Activated T-cell treated with anti-CD3 and anti-CD28 coated beads, Interleukin-2, amount 50 U/mL, for 72 hours (primary cell): ENCODE measurements at regions not wholly inside any gene's neighbourhood (a gene's known extent, or its start where the extent isn't known, plus 50 kb on each side); places are given as distances from the start of the nearest gene placed in this dataset.

ENCODE experiments used
- ATAC-seq, 2 donors: fragments of 150-1000 bp; cut with Tn5 transposase; replicated peaks in 1 of 2; 2 replicates each; pipeline ENCODE4 v1.10.0; 2021; ENCODE audit warnings: moderate library complexity in 2 of 2, mild to moderate bottlenecking in 1 of 2
- DNase-seq, 2 donors: peaks; one replicate each; pipeline ENCODE4 v3.0.0; 2021 to 2022; ENCODE audit warnings: mixed read lengths in 1 of 2
- H3K27ac Mint-ChIP-seq: one replicate; pipeline ENCODE4 v1.8.0; 2022; ENCODE audit warnings: mild to moderate bottlenecking, moderate library complexity, mixed read lengths
- H3K27me3 Mint-ChIP-seq: one replicate; pipeline ENCODE4 v1.8.0; 2022; ENCODE audit warnings: low read depth, mixed read lengths
- H3K36me3 Mint-ChIP-seq, 2 donors: one replicate each; pipeline ENCODE4 v1.8.0; 2022; ENCODE audit warnings: mixed read lengths in 2 of 2, mild to moderate bottlenecking in 1 of 2; ENCODE audit not compliant: insufficient read depth in 2 of 2
- H3K4me1 Mint-ChIP-seq: one replicate; pipeline ENCODE4 v1.8.0; 2022; ENCODE audit warnings: low read depth, mixed read lengths
- H3K4me3 Mint-ChIP-seq, 2 donors: one replicate each; pipeline ENCODE4 v1.8.0; 2022; ENCODE audit warnings: mild to moderate bottlenecking in 2 of 2, mixed read lengths in 2 of 2, moderate library complexity in 2 of 2
- H3K9me3 Mint-ChIP-seq, 2 donors: one replicate each; pipeline ENCODE4 v1.8.0; 2022; ENCODE audit warnings: mixed read lengths in 2 of 2

GRCh38 chr7:8893775-8894174 lies 460.4 kb downstream of the NXPH1 start:
- H3K27me3 Mint-ChIP-seq = no peaks in the 10 kb centered on the region
- DNase-seq = no peak
- no peak for ATAC-seq
- peaks cover 6 to 10% of the 10 kb centered on the region in 2 donors for H3K9me3 Mint-ChIP-seq
- H3K4me3 Mint-ChIP-seq = no peak overlapping the region
- H3K27ac Mint-ChIP-seq = no peak overlapping the region
- no peaks in the 10 kb centered on the region for H3K4me1 Mint-ChIP-seq
- peaks cover 2% of the 10 kb centered on the region in 2 donors for H3K36me3 Mint-ChIP-seq

GRCh38 chr7:8906396-8907075 lies 473.1 kb downstream of the NXPH1 start:
- Mint-ChIP-seq H3K9me3 (no peaks in the 10 kb centered on the region), H3K4me1 (no peaks in the 10 kb centered on the region), H3K27me3 (no peaks in the 10 kb centered on the region), H3K4me3 (no peak overlapping the region), H3K36me3 (no peaks in the 10 kb centered on the region), H3K27ac (no peak overlapping the region)
- DNase-seq (no peak), ATAC-seq (no peak)

DNA sequence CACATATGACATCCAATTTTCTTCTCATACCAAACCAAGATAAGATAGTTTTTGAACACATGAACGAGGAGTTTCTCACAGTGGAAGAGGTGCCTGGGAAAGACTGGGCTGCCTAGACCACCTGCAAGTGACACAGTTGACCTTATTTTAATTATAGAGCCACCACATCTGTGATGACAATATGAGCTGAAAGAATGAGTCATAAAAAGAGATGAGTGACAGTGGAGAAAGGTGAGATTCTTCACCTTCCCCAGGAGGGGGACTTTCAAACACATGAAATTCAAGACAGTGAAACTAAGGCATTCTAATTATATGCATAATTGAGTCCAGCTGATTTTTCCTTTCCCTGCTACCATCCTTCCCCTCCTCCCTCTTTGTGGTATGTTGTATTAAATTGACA lies 475.5 kb downstream of the NXPH1 start:
- H3K36me3 Mint-ChIP-seq = no peaks in the 10 kb centered on the region
- ATAC-seq (no peak), DNase-seq (no peak)
- H3K4me3 Mint-ChIP-seq = no peak overlapping the region
- no peaks in the 10 kb centered on the region for H3K9me3 Mint-ChIP-seq
- H3K27ac Mint-ChIP-seq = no peak overlapping the region
- H3K27me3 Mint-ChIP-seq = no peaks in the 10 kb centered on the region
- no peaks in the 10 kb centered on the region for H3K4me1 Mint-ChIP-seq

- H3K4me1 Mint-ChIP-seq = no peaks in the 10 kb centered on the region
- ATAC-seq (no peak), DNase-seq (no peak)
- no peak overlapping the region for H3K27ac Mint-ChIP-seq
- no peaks in the 10 kb centered on the region for H3K27me3 Mint-ChIP-seq
- H3K9me3 Mint-ChIP-seq = peaks cover 3 to 8% of the 10 kb centered on the region in 2 donors
- H3K36me3 Mint-ChIP-seq = peaks cover 1% of the 10 kb centered on the region in 2 donors
- no peak overlapping the region for H3K4me3 Mint-ChIP-seq
Measured at GRCh38 chr7:8913682-8914081, 480.3 kb downstream of the NXPH1 start.

- Mint-ChIP-seq H3K27me3 (no peaks in the 10 kb centered on the region), H3K9me3 (peaks cover 6 to 18% of the 10 kb centered on the region in 2 donors), H3K4me3 (no peak overlapping the region), H3K4me1 (no peaks in the 10 kb centered on the region), H3K36me3 (no peaks in the 10 kb centered on the region), H3K27ac (no peak overlapping the region)
- DNase-seq (no peak), ATAC-seq (no peak)
Measured at GRCh38 chr7:8921807-8922206, 488.4 kb downstream of the NXPH1 start.

GRCh38 chr7:8922726-8923125 lies 489.3 kb downstream of the NXPH1 start:
- Mint-ChIP-seq H3K36me3 (no peaks in the 10 kb centered on the region), H3K4me3 (no peak overlapping the region), H3K27me3 (no peaks in the 10 kb centered on the region), H3K27ac (no peak overlapping the region), H3K4me1 (no peaks in the 10 kb centered on the region), H3K9me3 (peaks cover 7 to 18% of the 10 kb centered on the region in 2 donors)
- ATAC-seq (no peak), DNase-seq (no peak)

- ATAC-seq (no peak), DNase-seq (no peak)
- Mint-ChIP-seq H3K4me1 (no peaks in the 10 kb centered on the region), H3K27ac (no peak overlapping the region), H3K27me3 (no peaks in the 10 kb centered on the region), H3K4me3 (no peak overlapping the region), H3K36me3 (no peaks in the 10 kb centered on the region), H3K9me3 (peaks cover 7 to 14% of the 10 kb centered on the region in 2 donors)
Measured at GRCh38 chr7:8923164-8923806, 489.9 kb downstream of the NXPH1 start.

DNA sequence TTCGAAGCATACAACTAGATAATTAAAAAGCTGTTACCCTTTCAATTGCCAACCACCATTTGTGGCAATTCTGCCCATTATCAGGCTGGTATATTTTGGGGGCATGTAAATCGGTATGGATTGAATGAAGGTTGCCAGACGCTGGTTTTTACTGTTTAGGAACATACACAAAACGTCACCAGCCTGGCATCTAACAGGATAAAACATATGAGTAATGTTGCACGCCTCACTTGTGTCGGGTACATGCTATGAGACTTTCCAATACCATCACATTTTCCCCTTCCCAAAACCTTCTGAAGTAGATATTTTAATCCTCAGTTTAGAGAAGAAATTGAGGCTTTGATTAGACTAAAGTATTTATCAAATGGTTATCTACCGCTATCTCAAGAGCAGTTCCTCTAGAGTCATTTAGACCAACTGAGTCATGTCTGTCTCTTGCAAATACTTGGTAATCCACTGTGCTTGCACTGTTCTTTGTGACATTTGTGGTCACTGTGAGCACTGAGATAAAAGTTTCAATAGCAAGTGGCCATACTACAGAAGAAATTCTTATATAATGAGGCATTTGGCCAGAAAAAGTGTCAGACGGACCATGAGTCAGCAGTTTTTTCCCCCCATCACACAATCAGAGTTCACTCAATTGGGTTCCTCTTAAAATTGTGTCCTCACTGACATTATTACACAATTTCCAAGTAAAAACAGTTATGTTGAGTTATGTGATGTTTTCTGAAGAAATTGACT lies 498.7 kb downstream of the NXPH1 start:
- ATAC-seq (no peak), DNase-seq (no peak)
- H3K27me3 Mint-ChIP-seq = no peaks in the 10 kb centered on the region
- H3K4me3 Mint-ChIP-seq = no peak overlapping the region
- no peaks in the 10 kb centered on the region for H3K4me1 Mint-ChIP-seq
- no peaks in the 10 kb centered on the region for H3K36me3 Mint-ChIP-seq
- H3K27ac Mint-ChIP-seq = no peak overlapping the region
- peaks cover 4 to 10% of the 10 kb centered on the region in 2 donors for H3K9me3 Mint-ChIP-seq

GRCh38 chr7:8932751-8933150 lies 499.3 kb downstream of the NXPH1 start:
- Mint-ChIP-seq H3K4me3 (no peak overlapping the region), H3K4me1 (no peaks in the 10 kb centered on the region), H3K36me3 (no peaks in the 10 kb centered on the region), H3K27me3 (no peaks in the 10 kb centered on the region), H3K27ac (no peak overlapping the region), H3K9me3 (peaks cover 4 to 10% of the 10 kb centered on the region in 2 donors)
- ATAC-seq = no peak
- DNase-seq = no peak

GRCh38 chr7:8937204-8937603 lies 503.8 kb downstream of the NXPH1 start:
- no peak for DNase-seq
- no peaks in the 10 kb centered on the region for H3K36me3 Mint-ChIP-seq
- ATAC-seq = no peak
- H3K4me3 Mint-ChIP-seq = no peak overlapping the region
- H3K9me3 Mint-ChIP-seq = peaks cover 12 to 19% of the 10 kb centered on the region in 2 donors
- no peaks in the 10 kb centered on the region for H3K4me1 Mint-ChIP-seq
- no peaks in the 10 kb centered on the region for H3K27me3 Mint-ChIP-seq
- H3K27ac Mint-ChIP-seq = no peak overlapping the region

DNA sequence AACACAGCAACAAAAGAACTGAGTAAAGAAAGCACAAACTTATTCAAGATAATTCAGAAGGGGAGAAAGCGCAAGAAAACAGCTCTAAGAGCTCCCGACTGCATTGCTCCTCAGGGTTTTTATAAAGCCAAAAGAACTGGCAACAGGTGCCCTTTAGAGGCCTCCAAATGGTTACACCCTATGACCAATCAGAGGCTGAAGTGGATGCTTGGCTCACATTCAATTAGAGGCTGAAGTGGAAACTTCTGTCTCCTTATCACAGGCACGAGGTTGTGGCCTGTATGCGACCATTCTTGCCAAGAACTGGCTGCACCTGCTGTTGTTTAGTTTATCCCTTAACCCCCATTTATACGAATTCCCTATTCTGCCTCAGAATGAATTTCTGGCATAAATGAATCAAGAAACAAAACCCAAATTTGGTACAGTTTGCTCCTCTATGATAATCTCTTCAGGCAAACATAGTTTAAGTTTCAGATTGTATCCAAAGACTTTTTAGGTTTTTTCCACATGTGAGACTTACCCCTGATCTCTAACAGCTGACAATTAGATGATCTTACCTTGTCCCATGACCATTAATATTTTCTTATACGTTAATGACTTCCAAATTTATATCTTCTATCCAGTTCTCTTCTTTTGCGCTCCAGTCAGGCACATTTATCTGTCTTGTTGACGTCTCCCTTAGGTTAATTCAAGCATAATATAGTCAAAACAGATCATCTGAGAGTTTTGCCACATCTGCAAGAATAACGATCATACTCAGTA lies 504.8 kb downstream of the NXPH1 start:
- H3K36me3 Mint-ChIP-seq = no peaks in the 10 kb centered on the region
- no peaks in the 10 kb centered on the region for H3K27me3 Mint-ChIP-seq
- no peak for ATAC-seq
- no peak overlapping the region for H3K4me3 Mint-ChIP-seq
- H3K4me1 Mint-ChIP-seq = no peaks in the 10 kb centered on the region
- H3K27ac Mint-ChIP-seq = no peak overlapping the region
- H3K9me3 Mint-ChIP-seq = peaks cover 13 to 21% of the 10 kb centered on the region in 2 donors
- no peak for DNase-seq

GRCh38 chr7:8939446-8939845 lies 506.0 kb downstream of the NXPH1 start:
- ATAC-seq = no peak
- Mint-ChIP-seq H3K4me3 (no peak overlapping the region), H3K9me3 (peaks cover 11 to 19% of the 10 kb centered on the region in 2 donors), H3K36me3 (no peaks in the 10 kb centered on the region), H3K27me3 (no peaks in the 10 kb centered on the region), H3K27ac (no peak overlapping the region), H3K4me1 (no peaks in the 10 kb centered on the region)
- DNase-seq = no peak

GRCh38 chr7:8963722-8964121 lies 530.3 kb downstream of the NXPH1 start:
- Mint-ChIP-seq H3K27me3 (no peaks in the 10 kb centered on the region), H3K4me1 (no peaks in the 10 kb centered on the region), H3K9me3 (peaks cover 3 to 5% of the 10 kb centered on the region in 2 donors), H3K4me3 (no peak overlapping the region), H3K27ac (no peak overlapping the region), H3K36me3 (no peaks in the 10 kb centered on the region)
- ATAC-seq = no peak
- DNase-seq = no peak
